HG02759 (cell line): ENCODE measurements at regions not wholly inside any gene's neighbourhood (a gene's known extent, or its start where the extent isn't known, plus 50 kb on each side); places are given as distances from the start of the nearest gene placed in this dataset.

Experiments
- ATAC-seq: cut with Tn5 transposase; IDR thresholded peaks from one replicate; pipeline ENCODE4 v1.9.1; 2021; ENCODE audit warnings: mild to moderate bottlenecking, moderate library complexity; ENCODE audit not compliant: unreplicated experiment

- ATAC-seq = no peak
Observed at GRCh38 chr4:106687026-106687425, 318.4 kb upstream of the GIMD1 start.

GRCh38 chr4:106681381-106681921 is 312.9 kb upstream of the GIMD1 start:
- ATAC-seq = no peak

GRCh38 chr4:106679063-106679462 is 310.5 kb upstream of the GIMD1 start:
- no peak for ATAC-seq

- ATAC-seq = no peak
Observed at GRCh38 chr4:106677213-106677612, 308.6 kb upstream of the GIMD1 start.

- ATAC-seq = no peak
Observed at GRCh38 chr4:106676173-106676921, 307.8 kb upstream of the GIMD1 start.

GRCh38 chr4:106671716-106672115 is 303.1 kb upstream of the GIMD1 start:
- no peak for ATAC-seq

- no peak for ATAC-seq
Observed at GRCh38 chr4:106670976-106671375, 302.4 kb upstream of the GIMD1 start.

GRCh38 chr4:106659371-106659770 is 290.8 kb upstream of the GIMD1 start:
- no peak for ATAC-seq

GRCh38 chr4:106652095-106652494 is 283.5 kb upstream of the GIMD1 start:
- ATAC-seq = no peak

GRCh38 chr4:106650701-106651100 is 282.1 kb upstream of the GIMD1 start:
- no peak for ATAC-seq

- ATAC-seq = no peak
Observed at GRCh38 chr4:106647451-106647850, 278.9 kb upstream of the GIMD1 start.

- ATAC-seq = no peak
Observed at GRCh38 chr4:106629268-106629625, 260.7 kb upstream of the GIMD1 start.

- ATAC-seq = no peak
Observed at GRCh38 chr4:106628586-106629267, 260.1 kb upstream of the GIMD1 start.

- no peak for ATAC-seq
Observed at GRCh38 chr4:106627051-106627450, 258.5 kb upstream of the GIMD1 start.

- no peak for ATAC-seq
Observed at GRCh38 chr4:106624671-106625070, 256.1 kb upstream of the GIMD1 start.

- no peak for ATAC-seq
Observed at GRCh38 chr4:106618956-106619355, 250.4 kb upstream of the GIMD1 start.

- ATAC-seq = no peak
Observed at GRCh38 chr4:106615961-106616360, 247.4 kb upstream of the GIMD1 start.

GRCh38 chr4:106615410-106615945 is 246.9 kb upstream of the GIMD1 start:
- no peak for ATAC-seq

- ATAC-seq = no peak
Observed at GRCh38 chr4:106614441-106614840, 245.9 kb upstream of the GIMD1 start.

GRCh38 chr4:106609917-106610316 is 241.3 kb upstream of the GIMD1 start:
- no peak for ATAC-seq

GRCh38 chr4:106607558-106607957 is 239.0 kb upstream of the GIMD1 start:
- no peak for ATAC-seq
